ENCODE measurements at regions not wholly inside any gene's neighbourhood (a gene's known extent, or its start where the extent isn't known, plus 50 kb on each side); places are given as distances from the start of the nearest gene placed in this dataset.
"Not testable (repeated sequence)": the region's sequence is repeated elsewhere in the genome, so short reads cannot be mapped to it uniquely, and the experiment has no call there.

DNA sequence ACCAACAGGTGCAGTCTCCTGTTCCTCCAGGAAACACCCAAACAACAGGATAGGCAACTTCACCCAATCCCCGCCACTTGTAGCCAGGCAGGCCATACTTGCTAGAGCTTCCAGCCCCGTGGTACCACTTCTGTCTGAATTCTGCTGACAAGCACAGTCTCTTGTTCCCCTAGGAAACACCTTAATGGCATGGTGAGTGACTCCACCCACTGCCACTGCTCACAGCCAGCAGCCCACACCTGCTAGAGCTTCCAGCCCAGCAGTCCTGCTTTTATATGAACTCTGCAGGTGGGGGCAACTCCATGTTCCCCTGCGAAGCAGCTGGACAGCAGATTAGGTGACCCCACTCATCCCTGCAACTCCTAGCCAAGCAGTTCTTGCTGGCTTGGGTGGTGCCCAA lies 52.6 kb upstream of the COBL start:
- not testable (repeated sequence) for H3K9me3 Mint-ChIP-seq; H3K4me1 Mint-ChIP-seq (ENCODE audit: low read depth); H3K4me3 Mint-ChIP-seq; H3K27me3 Mint-ChIP-seq; H3K36me3 Mint-ChIP-seq (ENCODE audit: low read depth); H3K27ac Mint-ChIP-seq; DNase-seq

DNA sequence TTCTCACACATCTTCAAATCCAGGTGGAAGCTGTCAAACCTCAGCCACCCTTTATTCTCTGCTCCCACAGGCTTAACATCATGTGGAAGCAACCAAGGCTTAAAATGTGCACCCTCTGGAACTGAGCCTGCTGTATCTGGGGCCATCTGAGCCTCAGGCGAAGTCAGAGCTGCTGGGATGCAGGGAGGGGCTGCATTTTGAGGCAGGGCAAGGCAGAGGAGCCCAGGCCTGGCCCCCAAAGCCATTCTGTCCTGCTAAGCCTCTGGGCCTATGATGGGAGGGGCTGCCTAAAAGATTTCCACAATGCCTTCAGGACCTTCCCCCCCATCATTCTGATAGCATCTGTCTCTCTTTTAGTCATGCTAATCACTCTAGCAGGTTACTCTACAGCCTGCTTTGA lies 51.7 kb upstream of the COBL start:
- Mint-ChIP-seq H3K4me1 (ENCODE audit: low read depth) (no peaks in the 10 kb centered on the region), H3K27ac (no peak overlapping the region), H3K4me3 (no peak overlapping the region), H3K36me3 (ENCODE audit: low read depth) (no peaks in the 10 kb centered on the region), H3K9me3 (no peaks in the 10 kb centered on the region), H3K27me3 (peaks cover 3% of the 10 kb centered on the region)
- DNase-seq = no peak

DNA sequence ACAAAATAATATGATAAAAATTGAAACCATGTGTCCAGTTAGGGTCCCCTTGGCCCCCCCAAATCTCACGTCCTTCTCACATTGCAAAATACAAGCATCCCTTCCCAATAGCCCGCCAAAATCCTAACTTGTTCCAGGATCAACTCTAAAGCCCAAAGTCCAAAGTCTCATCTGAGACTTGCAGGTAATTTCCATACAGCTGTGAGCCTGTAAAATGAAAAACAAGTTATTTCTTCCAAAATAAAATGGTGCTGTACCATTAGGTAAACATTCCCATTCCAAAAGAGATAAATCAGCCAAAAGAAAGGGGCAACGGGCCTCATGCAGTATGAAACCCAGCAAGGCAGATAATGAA lies 51.0 kb upstream of the COBL start:
- Mint-ChIP-seq H3K27ac (no peak overlapping the region), H3K36me3 (ENCODE audit: low read depth) (no peaks in the 10 kb centered on the region), H3K27me3 (peaks cover 3% of the 10 kb centered on the region), H3K4me3 (no peak overlapping the region), H3K4me1 (ENCODE audit: low read depth) (no peaks in the 10 kb centered on the region), H3K9me3 (peaks cover 2% of the 10 kb centered on the region)
- DNase-seq = no peak

DNA sequence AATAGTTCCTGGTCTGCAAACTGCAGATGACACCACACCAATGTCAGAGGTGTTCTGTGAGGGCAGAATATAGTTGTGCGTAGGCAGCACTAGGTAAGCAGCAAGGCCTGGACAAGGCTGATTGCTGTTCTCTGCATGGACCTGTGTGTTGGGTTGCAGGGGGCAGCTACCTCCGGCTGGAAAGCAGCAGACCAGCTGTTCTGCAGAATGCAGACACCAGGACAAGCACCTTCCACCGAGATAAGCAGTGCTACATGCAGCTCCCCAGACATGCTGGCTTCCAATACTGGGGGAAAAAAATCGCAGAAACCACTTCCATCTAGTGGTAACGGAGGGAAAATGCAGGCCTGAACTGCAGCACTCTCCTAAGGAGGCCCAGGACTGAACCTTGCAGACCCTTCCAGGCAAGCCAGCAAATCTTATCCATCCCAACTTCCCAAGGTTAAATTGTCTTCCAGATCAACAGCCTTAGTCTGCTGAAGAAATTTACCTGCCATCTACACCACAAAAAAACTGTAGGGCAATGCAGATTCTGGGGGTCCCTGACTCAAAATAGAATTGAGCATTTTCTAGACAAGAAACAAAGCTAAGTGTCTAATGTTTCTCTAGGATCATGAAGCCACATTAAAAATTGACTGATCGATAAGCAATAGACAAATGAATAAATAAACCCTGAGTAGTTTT lies 50.5 kb upstream of the COBL start:
- Mint-ChIP-seq H3K4me3 (no peak overlapping the region), H3K27ac (no peak overlapping the region), H3K4me1 (ENCODE audit: low read depth) (no peaks in the 10 kb centered on the region), H3K36me3 (ENCODE audit: low read depth) (no peaks in the 10 kb centered on the region), H3K9me3 (peaks cover 2% of the 10 kb centered on the region), H3K27me3 (peaks cover 3% of the 10 kb centered on the region)
- no peak for DNase-seq

All from activated T-cell treated with anti-CD3 and anti-CD28 coated beads, Interleukin-2, amount 50 U/mL, for 24 hours (primary cell).